GM04504 (cell line): ENCODE measurements at regions not wholly inside any gene's neighbourhood (a gene's known extent, or its start where the extent isn't known, plus 50 kb on each side); places are given as distances from the start of the nearest gene placed in this dataset.
"Not testable (repeated sequence)": the region's sequence is repeated elsewhere in the genome, so short reads cannot be mapped to it uniquely, and the experiment has no call there.

Source experiments
- DNase-seq: peaks from one replicate; pipeline ENCODE4 v3.0.0-alpha.2; 2012; ENCODE audit warnings: low read depth

DNA sequence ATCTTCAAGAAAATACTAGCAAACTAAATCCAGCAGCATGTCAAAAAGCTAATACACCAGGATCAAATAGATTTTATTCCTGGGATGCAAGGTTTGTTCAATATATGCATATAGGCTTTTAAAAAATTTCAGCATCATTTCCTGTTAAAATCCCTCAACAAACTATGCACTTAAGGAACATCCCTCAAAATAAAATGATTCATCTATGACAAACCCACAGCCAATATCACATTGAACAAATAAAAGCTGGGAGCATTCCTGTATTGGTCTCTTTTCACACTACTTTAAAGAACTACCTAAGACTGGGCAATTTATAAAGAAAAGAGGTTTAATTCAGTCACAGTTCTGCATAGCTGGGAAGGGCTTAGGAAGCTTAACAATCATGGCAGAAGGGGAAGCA, 726.7 kb downstream of the GRXCR1 start:
- DNase-seq: no peak

DNA sequence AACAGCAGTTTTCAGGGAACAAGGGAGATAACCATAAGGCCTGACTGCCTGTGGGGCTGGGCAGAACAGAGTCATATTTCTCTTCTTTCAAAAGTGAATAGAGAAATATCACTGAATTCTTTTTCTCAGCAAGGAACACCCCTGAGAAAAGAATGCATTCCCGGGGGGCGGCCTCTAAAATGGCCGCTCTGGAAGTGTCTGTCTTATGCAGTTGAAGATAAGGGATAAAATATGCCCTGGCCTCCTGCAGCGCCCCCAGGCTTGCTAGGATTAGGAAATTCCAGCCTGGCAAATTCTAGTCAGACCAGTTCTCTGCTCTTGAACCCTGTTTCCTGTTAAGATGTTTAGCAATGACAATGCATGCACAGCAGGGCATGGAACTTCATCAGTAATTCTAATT, 745.4 kb downstream of the GRXCR1 start:
- not testable (repeated sequence) for DNase-seq

- DNase-seq: no peak
Measured at GRCh38 chr4:43651991-43652390, 759.5 kb downstream of the GRXCR1 start.

- not testable (repeated sequence) for DNase-seq
Measured at GRCh38 chr4:43659547-43659946, 767.0 kb downstream of the GRXCR1 start.

GRCh38 chr4:43672265-43672885, 776.2 kb downstream of the KCTD8 start:
- not testable (repeated sequence) for DNase-seq

- no peak for DNase-seq
Measured at GRCh38 chr4:43680421-43680820, 768.2 kb downstream of the KCTD8 start.

- no peak for DNase-seq
Measured at GRCh38 chr4:43682551-43682950, 766.1 kb downstream of the KCTD8 start.

GRCh38 chr4:43690116-43690515, 758.5 kb downstream of the KCTD8 start:
- no peak for DNase-seq

DNA sequence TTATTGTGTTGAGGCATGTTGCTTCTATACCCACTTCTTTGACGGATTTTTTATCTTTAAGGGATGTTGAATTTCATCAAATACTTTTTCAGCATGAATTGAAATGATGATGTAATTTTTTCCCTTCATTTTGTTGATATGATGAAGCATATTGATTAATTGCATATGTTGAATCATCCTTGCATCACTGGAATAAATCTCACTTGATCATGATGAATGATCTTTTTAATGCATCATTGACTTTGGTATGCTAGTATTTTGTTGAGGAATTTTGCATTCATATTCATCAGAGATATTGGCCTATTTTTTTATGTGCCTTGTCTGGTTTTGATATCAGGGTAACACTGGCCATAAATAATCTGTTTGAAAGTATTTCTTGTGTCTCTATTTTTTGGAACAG, 754.7 kb downstream of the KCTD8 start:
- DNase-seq: no peak

- no peak for DNase-seq
Measured at GRCh38 chr4:43709443-43709842, 739.2 kb downstream of the KCTD8 start.

DNA sequence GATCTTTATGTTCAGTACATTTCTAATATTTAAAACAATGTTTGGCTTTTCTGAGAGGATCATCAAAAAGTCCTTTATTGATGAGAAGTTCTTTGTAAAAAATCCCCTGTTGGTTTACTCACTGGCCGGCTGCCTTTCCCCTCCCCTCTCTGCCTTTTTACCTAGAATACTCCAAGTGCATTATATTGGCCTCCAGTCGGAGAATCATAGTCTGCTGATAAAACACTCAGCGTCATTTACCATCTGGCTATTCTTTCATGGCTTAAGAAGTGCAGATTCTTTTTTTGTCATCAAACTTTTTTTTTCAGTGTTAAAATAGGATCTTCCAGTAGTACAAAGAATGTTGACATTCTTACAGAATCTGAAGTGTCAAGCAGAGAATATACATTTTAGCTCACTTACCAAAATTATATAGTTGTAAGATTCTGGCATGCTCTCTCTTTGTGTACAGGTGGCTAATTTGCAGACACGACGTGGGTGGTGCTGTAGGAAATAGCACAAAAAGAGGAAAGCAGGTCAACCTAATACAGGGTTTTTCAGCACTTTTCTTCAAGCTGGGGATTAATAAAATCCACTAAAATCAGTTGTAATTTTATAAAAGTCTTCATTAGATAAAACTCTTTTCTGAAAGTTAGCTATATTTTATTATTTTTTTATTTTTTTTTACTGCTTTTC, 731.8 kb downstream of the KCTD8 start:
- DNase-seq: no peak

DNA sequence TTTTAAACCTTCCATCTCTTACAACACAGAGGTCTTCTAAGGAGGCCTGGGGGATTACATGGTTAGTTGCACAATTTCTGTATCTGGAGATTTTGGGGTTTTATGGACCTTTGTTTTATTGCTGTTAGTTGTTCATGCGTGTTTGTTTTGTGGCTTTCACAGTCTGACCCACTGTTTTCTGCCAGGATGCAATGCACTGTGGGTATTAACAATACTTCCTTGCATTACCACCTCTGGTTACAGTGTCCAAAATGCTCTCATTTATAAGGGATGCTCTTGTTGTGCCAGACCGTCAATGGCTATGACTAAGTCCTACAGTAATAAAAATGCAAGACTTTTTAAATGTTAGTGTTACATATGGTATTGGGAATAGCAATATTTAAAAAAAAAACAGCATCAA, 730.2 kb downstream of the KCTD8 start:
- no peak for DNase-seq

DNA sequence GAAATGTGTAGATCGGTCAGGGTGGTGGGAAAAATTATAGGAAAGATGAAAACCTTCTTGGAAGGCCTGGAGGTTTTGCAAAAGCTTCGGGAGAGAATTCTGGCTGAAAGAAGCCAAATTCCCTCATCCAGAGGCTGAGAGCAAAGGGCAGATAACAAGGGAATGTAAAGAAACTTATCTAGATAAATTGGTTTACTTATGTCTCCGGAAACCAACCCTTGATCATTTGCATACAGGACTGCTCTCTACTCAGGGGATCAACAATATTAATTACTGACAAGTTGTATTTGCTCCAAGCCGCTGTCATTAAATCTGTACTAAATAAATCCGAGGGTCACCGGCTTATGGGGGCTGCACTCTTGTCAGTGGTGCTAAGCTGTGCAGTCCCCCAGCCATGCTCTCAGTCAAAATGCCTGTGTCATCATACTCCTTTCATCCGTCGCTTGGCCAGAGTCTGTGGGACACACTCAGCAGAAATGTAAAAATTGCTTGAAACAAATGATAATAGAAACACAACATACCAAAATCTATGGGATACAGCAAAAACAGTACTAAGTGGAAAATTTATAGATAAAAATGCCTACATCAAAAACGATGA, 715.7 kb downstream of the KCTD8 start:
- no peak for DNase-seq

GRCh38 chr4:43742083-43742482, 706.5 kb downstream of the KCTD8 start:
- DNase-seq: no peak

- DNase-seq: no peak
Measured at GRCh38 chr4:43754566-43754965, 694.0 kb downstream of the KCTD8 start.

- no peak for DNase-seq
Measured at GRCh38 chr4:43757147-43757546, 691.5 kb downstream of the KCTD8 start.

GRCh38 chr4:43758836-43759235, 689.8 kb downstream of the KCTD8 start:
- no peak for DNase-seq

GRCh38 chr4:43763029-43763610, 685.5 kb downstream of the KCTD8 start:
- no peak for DNase-seq

DNA sequence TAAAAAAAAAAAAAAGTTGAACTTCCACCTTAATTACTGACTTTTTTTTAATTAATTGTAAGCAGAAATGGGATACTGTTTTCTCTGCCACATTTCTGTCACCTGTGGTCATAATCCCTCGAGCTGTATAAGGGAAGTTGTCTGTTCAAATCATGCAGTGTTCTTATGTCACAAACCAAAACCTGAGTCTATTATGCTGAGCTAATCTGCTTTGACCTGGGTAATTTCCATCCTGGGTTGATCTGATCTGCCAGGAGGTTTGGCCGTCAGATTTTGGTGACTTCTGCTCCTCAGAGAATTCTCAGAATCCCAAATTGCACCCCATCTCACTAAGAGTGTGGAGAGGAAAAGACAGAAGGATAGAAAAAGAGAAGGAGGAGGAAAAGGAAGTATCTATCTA, 683.1 kb downstream of the KCTD8 start:
- no peak for DNase-seq

DNA sequence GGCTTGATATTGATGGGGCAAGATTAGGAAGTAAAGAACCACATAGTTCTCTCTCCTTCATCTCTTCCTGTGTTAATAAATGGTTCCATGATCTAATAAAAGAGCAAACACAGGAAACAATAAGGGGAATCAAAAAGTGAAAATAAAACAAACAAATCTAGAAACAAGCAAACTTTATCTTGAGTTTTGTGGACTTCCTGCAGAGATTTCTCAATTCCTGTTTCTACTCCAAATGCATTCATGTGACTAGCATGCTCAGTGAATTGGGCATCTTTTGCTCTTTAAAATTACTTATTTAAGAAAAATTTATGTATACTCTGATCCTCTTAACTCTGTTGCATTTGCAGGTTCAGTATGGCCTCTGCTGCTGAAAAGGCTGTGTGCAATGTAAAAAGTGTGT, 682.0 kb downstream of the KCTD8 start:
- no peak for DNase-seq

DNA sequence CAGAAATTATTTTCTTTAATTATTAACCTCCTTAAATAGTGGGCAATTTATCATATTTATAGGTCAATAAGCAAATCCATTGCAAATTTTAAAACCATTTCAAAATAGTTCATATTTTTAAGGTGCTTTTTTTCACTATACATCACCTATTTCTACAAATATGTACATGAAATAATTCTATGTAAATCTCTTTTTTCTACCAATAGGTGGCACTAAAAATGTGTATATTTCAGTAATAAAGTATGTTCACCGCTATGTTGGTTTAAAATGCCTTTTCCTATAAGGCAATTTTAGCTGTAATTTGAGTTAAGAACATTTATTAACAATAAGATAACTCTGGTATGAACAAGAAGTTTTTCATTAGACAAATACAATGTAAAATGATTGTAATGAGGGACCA, 672.2 kb downstream of the KCTD8 start:
- no peak for DNase-seq

DNA sequence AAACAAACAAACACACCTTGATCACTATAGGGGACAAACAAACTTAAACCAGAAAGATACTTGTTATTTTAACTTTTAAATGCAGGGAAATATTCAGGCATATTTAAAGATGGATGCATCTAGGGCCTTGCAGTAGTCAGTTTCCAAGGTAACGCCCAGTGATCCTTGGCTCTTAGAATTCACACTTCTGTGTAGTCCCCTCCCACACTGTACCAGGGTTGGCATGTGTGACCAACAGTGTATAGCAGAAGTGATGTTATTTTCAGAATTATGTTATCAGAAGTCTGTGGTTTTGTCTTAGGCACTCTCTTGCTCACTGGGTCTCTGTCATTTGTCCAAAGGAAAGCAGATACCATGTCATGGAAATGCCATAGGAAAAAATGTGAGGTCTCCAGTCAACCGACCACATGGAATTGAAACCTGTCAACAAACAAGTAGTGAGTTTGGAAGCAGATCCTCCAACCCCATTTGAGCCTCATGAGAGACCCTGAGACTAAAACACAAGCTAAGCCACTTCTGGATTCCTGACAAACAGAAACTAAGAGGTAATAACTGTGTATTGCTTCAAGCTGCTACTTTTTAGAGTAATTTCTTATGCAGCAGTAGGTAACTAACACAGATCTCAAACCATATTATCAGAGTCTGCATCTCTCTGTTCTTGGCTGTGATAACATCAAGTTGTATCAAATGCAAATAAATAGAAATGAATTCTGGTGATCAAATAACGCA, 670.3 kb downstream of the KCTD8 start:
- DNase-seq: no peak

DNA sequence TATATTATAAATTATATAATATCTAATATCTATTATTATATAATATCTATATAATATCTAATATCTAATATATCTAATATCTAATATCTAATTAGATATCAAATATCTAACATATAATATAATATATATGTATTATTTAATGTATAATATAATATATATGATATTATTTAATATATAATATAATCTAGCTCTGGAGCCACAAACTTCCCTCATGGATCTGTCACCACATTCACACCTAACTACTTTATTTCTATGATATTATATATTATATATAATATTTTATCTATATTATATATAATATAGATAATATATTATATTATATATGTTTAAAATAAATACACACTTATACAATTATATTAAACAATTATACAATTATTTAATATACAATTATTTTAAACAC, 667.5 kb downstream of the KCTD8 start:
- DNase-seq: no peak
